NCI-H345 treated with DMSO at 0.1 percent for 48 hours (cell line): ENCODE measurements at regions not wholly inside any gene's neighbourhood (a gene's known extent, or its start where the extent isn't known, plus 50 kb on each side); places are given as distances from the start of the nearest gene placed in this dataset.
"Not testable (repeated sequence)": the region's sequence is repeated elsewhere in the genome, so short reads cannot be mapped to it uniquely, and the experiment has no call there.

Source experiments
- DNase-seq: peaks from one replicate; lab custom pipeline; 2025; ENCODE audit not compliant: unreplicated experiment; lab: John Stamatoyannopoulos, UW

- no peak for DNase-seq
These were observed 114.2 kb upstream of the JARID2 start for GRCh38 chr6:15131651-15132061.

GRCh38 chr6:15132167-15132566, 113.7 kb upstream of the JARID2 start:
- DNase-seq: no peak

DNA sequence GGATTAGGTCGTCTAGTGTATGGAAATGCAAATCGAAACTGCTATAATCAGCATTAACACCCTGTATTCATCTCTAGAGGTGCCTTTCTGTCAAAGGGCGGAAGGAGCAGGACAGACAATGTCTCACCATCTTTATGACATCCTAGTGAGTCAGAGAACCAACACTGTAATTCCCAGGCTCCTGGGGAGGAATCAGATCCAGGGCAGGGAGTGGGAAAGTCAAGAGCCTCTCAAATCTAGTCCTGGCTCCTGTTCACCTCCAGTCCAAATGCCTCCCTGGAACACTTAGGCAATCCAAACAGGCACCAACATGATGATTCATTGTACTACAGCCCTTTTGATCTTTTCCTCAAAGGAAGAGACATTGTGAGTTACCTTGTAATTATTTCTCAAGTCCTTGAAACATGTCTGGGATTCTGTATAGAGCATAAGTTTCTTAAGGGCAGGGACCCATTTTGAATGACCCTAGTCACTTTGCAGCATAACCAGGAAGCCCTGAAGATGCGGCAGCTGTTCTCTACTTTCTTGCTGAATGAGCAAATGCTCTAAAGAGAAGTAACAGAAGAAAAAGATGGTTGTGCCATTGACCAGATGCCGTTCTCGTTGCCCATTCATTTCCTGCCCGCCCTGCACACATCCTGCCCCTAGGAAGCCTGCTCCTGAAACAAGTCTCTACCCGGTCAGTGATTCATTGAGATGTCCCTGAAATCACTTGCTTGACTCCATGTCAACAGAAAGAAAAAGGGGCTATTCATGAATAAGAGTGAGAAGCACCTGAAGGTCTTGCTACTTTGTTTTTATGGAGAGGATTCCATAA, 112.8 kb upstream of the JARID2 start:
- no peak for DNase-seq

- DNase-seq: no peak
These were observed 108.8 kb upstream of the JARID2 start for GRCh38 chr6:15137086-15137485.

- no peak for DNase-seq
These were observed 102.8 kb upstream of the JARID2 start for GRCh38 chr6:15143086-15143485.

GRCh38 chr6:15143540-15143939, 102.3 kb upstream of the JARID2 start:
- no peak for DNase-seq

DNA sequence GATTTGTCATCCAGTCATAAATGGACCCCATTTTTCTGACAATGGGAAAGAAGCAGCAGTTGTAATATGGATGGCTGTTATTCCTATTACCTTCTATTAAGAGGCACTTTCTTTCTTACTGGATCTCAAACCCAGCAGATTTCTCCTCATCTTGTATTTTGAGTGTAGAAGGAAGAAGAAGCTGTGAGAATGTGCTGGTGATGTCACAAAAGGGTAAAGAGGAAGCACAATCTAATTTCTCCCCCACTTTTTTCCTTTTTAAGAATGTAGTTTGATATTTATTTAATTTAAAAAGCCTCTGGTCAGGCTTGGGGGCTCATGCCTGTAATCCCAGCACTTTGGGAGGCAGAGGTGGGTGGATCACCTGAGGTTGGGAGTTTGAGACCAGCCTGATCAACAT, 100.0 kb upstream of the JARID2 start:
- no peak for DNase-seq

- DNase-seq: no peak
These were observed 98.0 kb upstream of the JARID2 start for GRCh38 chr6:15147827-15148226.

- no peak for DNase-seq
These were observed 97.4 kb upstream of the JARID2 start for GRCh38 chr6:15148356-15148946.

DNA sequence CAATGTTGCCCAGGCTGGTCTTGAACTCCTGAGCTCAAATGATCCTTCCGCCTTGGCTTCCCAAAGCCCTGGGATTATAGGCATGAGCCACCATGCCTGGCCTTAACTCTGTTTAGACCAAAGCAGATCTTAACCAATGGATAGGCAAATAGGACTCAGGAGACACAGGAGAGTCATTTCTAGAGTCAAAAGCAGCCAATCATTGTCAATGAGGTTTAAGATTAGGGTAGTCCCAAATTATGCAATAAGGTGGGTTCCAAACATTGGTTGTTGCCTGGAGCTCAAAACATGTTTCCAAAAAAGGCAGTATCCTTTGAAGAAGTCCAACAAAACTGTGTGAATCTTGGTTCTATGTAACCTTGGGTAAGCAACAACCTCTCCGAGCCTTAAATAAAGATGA, 95.7 kb upstream of the JARID2 start:
- no peak for DNase-seq

GRCh38 chr6:15152700-15153099, 93.2 kb upstream of the JARID2 start:
- DNase-seq: no peak

DNA sequence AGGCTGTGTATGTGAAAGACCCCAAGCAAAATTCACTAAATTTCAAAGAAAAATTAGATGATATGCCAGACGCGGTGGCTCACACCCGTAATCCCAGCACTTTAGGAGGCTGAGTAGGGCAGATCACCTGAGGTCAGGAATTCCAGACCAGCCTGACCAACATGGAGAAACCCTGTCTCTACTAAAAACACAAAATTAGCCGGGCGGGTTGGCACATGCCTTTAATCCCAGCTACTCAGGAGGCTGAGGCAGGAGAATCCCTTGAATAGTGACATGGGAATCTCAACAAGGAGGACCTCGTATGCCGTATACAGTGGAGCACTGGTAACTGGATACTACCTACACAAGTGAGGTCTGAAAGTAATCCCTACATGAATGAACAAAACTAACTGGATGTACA, 92.7 kb upstream of the JARID2 start:
- no peak for DNase-seq

GRCh38 chr6:15157479-15157878, 88.4 kb upstream of the JARID2 start:
- DNase-seq: no peak

DNA sequence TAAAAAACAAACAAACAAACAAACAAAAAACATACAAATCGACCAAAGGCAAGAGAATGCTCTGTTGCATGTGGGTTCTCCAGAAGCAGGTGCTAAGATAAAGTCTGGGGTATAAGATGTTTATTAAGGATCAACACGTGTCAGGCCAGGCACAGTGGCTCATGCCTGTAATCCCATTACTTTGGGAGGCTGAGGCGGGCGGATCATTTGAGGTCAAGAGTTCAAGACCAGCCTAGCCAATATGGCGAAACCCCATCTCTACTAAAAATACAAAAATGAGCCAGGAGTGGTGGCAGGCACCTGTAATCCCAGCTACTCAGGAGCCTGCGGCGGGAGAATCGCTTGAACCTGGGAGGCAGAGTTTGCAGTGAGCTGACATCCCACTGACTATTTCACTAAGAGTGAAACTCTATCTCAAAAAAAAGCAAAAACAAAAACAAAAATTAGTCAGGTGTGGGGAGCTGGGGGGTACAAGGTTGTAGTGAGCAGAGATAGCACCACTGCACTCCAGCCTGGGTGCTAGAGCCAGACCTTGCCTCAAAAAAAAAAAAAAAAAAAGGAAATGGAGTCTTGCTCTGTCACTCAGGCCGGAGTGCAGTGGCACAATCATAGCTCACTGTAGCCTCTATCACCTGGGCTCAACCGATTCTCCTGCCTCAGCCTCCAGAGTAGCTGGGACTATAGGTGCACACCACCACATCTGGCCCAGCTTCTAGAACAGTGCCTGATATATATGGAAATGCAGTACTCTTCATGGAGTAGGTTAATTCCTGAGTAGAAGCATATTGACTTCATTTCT, 86.8 kb upstream of the JARID2 start:
- DNase-seq: no peak

- no peak for DNase-seq
These were observed 85.1 kb upstream of the JARID2 start for GRCh38 chr6:15160812-15161211.

GRCh38 chr6:15164855-15165254, 81.0 kb upstream of the JARID2 start:
- DNase-seq: not testable (repeated sequence)

- DNase-seq: no peak
These were observed 79.7 kb upstream of the JARID2 start for GRCh38 chr6:15166121-15166520.

DNA sequence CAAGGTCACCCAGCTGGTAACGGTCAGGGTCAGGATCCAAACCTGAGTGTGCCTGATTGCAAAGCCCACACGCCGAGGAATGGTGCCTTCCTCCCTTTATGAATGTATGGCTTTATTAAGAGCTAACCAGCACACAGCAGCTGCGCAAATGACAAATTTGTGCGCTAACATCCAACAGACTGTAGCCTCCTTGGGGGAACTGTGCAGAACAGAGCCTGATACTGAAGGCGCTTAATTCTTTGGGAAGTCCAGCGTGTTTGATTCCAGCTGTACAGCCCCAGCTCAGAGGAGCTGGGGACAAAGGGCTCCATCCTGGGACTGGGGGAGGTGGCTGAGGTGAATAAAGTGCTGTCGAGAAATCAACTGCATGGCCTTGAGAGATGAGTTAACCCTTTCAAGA, 75.7 kb upstream of the JARID2 start:
- no peak for DNase-seq

- DNase-seq: no peak
These were observed 74.8 kb upstream of the JARID2 start for GRCh38 chr6:15171026-15171425.

GRCh38 chr6:15176816-15177370, 69.0 kb upstream of the JARID2 start:
- DNase-seq: no peak

DNA sequence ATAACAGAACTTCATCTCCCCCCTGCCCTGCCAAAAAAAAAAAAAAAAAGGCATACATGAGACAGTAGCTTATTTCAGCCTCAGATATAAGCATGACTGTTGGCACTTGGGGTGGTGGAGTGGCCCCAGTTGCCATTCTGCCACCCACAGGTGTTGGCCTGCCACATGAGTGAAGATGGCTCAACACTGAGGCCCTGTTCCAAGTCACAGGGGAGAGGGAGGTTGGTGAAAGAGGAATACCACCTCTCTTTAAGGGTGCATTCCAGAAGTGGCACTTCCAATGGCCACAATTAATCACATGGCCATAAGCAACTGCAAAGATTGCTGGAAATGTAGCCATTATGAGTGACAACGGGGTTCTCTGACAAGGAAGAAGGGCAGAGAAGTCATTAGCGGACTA, 61.9 kb upstream of the JARID2 start:
- no peak for DNase-seq

DNA sequence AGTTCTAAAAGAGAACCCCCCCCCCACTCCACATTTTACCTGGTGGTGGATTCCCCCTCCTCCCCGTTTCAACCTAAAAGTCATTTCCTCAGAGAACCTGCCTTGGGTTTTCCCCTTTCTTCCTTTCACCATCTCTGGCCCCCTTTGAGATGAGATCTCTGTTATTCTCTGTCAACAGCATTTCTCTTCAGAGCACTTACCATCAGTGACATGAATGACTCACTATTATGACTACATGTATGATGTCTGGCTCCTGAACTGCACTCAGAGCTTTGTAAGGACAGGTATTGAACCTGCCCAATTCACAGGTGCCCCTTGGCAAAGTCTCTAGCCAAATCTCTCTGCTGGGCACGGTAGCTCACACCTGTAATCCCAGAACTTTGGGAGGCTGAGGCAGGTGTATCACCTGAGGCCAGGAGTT, 61.4 kb upstream of the JARID2 start:
- DNase-seq: no peak
